ENCODE measurements at regions not wholly inside any gene's neighbourhood (a gene's known extent, or its start where the extent isn't known, plus 50 kb on each side); places are given as distances from the start of the nearest gene placed in this dataset.
A peak's percentile ranks its signal among the peaks of the same experiment; 100 is the strongest.
"Not testable (repeated sequence)": the region's sequence is repeated elsewhere in the genome, so short reads cannot be mapped to it uniquely, and the experiment has no call there.

DNA sequence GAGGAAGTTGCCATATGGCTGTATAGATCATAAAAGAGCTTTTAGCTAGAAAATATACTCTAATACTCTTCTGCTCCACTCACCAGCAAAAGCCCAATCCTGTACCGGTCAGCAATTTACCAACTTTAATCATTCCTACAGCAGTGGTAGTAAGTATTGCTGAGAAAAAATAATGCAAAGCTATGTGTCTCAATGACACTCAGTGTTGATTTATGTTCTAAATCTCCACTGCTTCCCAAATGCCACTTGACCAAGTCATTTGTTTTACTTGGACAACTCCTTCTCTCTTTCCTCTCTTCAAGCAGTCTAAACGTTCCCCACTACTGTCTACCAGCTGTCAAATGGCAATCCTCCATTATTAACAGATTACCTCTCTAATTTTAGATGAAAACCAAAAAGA is 201.8 kb upstream of the GK2 start:
- DNase-seq (ENCODE audit: low read depth): no peak

- DNase-seq (ENCODE audit: low read depth): no peak
Measured at GRCh38 chr4:79607979-79608378, 200.0 kb upstream of the GK2 start.

GRCh38 chr4:79604152-79604551 is 196.1 kb upstream of the GK2 start:
- no peak for DNase-seq (ENCODE audit: low read depth)

DNA sequence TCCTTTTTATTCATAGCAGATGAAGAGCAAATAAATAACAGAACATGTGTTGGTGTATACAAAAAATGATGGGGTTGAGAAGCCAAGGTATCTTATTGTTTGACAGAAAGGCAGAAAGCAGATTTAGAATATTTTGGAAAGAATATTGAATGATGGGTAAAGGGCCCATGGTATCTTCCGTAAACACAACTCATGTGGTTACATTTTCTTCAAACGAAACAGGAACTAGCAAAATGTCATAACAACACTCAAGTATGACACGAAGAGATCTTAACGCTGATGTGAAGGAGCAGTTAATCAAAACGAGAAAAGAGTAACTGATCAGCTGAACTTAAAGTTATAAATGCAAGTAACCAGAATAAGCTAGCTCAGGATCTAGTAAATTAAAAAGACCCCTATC is 195.7 kb upstream of the GK2 start:
- DNase-seq (ENCODE audit: low read depth): no peak

GRCh38 chr4:79599691-79600090 is 191.7 kb upstream of the GK2 start:
- no peak for DNase-seq (ENCODE audit: low read depth)

GRCh38 chr4:79598801-79599200 is 190.8 kb upstream of the GK2 start:
- DNase-seq (ENCODE audit: low read depth): no peak

- DNase-seq (ENCODE audit: low read depth): no peak
Measured at GRCh38 chr4:79598214-79598613, 190.2 kb upstream of the GK2 start.

- no peak for DNase-seq (ENCODE audit: low read depth)
Measured at GRCh38 chr4:79597266-79597665, 189.2 kb upstream of the GK2 start.

DNA sequence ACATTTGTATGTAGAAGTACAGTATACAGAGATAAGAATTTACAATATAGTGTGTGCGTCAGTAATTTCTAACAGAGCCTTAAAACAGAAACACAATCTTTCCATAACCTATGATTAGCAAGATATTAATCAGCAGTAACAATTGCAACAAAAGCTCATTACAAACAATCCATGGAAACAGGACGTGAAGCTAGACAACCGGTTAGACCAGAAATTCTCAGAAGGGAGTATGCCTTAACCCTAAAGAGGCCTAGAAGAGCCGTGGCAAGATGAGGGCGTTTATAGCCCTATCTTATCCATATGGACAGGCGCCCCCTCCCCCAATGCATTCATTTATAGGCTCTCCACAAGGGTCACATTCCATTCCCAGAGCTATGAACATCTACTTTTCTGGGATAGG is 184.2 kb upstream of the GK2 start:
- DNase-seq (ENCODE audit: low read depth): not testable (repeated sequence)

GRCh38 chr4:79588679-79589078 is 180.7 kb upstream of the GK2 start:
- DNase-seq (ENCODE audit: low read depth): no peak

DNA sequence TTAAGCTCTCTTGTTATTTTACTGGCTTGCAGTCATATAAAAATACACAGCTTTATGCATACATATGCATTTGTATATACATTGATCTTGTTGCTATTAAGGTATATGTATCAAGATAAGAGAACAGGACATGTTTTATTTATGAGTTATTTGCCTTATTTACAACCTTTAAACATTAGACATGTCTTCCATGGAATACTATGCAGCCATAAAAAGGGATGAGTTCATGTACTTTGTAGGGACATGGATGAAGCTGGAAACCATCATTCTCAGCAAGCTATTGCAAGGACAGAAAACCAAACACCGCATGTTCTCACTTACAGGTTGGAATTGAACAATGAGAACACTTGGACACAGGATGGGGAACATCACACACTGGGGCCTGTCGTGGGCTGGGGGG is 179.2 kb upstream of the GK2 start:
- DNase-seq (ENCODE audit: low read depth): not testable (repeated sequence)

DNA sequence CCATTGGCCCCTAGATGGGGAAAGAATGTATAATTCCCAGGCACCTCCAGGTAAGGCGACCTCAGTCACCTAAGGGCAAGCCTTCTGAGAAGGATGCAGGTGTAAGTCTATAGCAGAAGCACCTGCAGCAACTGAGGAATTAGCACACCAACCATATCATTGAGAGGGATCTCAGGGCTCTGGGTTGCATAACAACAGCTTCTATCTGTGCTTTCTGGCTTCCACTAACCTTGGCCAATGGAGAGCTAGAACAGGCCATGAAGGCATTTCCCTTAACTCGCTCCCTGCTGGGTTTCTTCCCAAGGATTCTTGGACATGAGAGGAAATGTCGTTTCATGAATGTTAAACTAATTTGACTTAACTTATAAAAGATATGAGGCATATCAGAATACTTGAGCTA is 177.8 kb upstream of the GK2 start:
- DNase-seq (ENCODE audit: low read depth): no peak

- no peak for DNase-seq (ENCODE audit: low read depth)
Measured at GRCh38 chr4:79585330-79585729, 177.3 kb upstream of the GK2 start.

DNA sequence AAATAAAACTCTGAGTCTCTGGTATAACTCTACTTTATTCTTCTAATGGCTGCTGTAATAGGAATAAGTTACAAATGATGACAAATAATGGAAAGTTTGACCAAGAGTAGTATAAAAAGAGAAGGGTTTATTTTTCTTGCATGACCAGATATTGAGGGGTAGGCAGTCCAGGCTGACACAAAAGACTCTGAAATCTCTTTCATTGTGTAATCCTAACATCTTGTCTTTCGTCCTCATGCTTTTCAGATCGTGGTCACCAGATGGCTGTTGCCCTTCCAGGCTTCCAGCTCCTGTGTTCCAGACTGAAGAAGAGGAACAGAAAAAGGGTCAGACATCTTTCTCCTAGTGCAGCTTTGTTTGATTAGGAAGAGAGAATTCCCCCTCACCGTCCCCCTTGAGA is 176.9 kb upstream of the GK2 start:
- DNase-seq (ENCODE audit: low read depth): no peak

GRCh38 chr4:79584352-79584751 is 176.3 kb upstream of the GK2 start:
- peak; percentile 6 for DNase-seq (ENCODE audit: low read depth)

GRCh38 chr4:79578606-79579005 is 170.6 kb upstream of the GK2 start:
- no peak for DNase-seq (ENCODE audit: low read depth)

DNA sequence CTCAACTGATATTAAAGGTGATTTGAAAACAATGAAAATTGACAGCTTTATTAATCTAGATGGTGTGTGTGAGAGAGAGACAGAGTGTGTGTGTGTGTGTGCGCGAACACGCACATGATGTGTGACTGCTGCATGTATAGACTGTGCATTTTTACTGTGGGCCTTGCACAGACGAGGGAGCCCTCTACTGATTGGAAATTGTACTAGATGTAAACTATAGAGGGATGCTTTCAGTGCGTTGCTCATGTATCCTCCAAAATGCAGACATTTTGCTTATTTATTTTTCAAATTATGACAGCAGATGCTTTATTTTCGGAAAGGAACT is 168.4 kb upstream of the GK2 start:
- DNase-seq (ENCODE audit: low read depth): peak; percentile 19

- peak; percentile 26 for DNase-seq (ENCODE audit: low read depth)
Measured at GRCh38 chr4:79575709-79576428, 167.8 kb upstream of the GK2 start.

DNA sequence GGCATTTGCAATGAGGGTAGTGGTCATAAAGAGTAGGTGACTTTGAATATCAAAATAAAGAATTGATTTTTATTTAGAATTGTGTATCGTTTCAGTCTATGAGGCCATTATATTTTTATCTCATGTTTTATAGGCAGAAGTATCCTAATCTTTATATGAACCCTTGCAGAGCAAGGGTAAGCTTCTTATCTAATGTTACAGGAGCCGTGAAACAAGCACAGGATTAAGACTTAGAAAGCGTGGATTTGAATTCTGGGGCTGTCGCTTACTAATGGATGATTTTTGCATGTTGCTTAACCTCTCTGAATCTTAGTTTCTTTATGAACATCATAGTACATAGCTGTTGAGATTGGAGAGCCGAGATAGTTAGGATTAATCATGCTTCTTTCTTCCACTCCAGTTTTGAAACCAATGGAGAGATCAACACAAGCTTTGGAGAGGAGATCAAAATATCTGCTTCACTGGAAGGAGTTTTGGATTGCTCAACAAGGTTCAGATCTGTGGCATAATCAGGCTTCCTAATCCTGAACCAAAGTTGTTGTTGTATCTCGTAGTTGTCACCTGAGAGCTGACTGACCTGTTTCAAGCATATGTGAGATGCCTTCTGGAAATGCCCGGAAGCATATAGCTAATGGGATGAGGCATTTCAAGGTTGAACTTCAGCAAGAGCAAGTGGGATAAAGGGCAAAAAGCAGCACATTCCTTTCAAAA is 166.9 kb upstream of the GK2 start:
- no peak for DNase-seq (ENCODE audit: low read depth)

- no peak for DNase-seq (ENCODE audit: low read depth)
Measured at GRCh38 chr4:79563219-79563618, 155.2 kb upstream of the GK2 start.

DNA sequence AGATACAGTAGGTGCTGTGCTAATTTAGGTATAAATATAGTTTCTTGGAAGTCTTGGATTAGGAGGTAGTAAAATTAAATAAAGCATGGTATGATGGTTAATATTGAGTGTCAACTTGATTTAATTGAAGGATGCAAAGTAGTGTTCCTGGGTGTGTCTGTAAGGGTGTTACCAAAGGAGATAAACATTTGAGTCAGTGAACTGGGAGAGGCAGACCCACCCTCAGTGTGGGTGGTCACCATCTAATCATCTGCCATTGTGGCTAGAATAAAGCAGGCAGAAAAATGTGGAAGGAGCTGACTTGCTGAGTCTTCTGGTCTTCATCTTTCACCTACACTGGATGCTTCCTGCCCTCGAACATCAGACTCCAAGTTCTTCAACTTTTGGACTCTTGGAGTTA is 153.7 kb upstream of the GK2 start:
- DNase-seq (ENCODE audit: low read depth): no peak

DNA sequence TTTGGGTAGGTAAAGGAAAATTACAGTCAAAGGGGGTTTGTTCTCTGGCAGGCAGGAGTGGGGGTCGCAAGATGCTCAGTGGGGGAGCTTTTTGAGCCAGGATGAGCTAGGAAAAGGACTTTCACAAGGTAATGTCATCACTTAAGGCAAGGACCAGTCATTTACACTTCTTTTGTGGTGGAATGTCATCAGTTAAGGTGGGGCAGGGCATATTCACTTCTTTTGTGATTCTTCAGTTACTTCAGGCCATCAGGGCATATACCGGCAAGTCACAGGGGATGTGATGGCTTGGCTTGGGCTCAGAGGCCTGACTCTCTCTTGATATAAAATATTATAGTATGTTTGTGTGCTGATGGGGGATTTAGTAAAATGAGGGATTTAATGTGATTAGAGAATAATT is 151.4 kb upstream of the GK2 start:
- not testable (repeated sequence) for DNase-seq (ENCODE audit: low read depth)

DNA sequence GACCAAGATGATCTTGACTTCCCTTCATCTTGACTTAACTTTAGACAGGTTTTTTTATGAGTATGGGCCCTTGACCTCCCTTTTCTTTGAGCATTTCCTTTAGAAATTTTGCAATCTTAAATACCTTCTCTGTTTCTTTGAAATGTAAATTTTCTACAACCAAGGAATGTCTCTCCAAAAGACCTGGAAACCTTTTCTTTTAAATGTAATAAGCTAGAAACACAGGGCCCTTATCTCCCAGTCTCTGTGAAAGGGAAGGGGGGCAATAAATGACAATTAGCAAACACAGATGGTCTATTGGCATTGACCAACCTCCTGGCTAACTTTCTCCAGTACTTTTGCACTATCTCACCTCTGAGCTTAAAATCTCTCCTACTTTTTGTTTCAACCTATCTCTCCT is 144.3 kb upstream of the GK2 start:
- no peak for DNase-seq (ENCODE audit: low read depth)

DNA sequence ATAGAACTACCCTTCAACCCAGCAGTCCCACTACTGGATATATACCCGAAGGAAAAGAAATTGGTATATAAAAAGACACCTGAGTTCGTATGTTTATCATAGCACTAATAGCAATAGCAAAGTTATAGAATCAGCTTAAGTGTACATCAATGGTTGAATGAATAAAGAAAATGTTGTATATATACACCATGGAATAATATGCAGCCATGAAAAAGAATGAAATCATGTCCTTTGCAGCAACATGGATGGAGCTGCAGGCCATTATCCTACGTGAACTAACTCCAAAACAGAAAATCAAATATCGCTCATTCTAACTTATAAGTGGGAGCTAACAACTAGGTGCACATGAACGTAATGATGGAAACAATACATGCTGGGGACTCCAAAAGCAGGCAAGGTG is 143.5 kb upstream of the GK2 start:
- DNase-seq (ENCODE audit: low read depth): no peak
